Daoy (cell line): ENCODE measurements at regions not wholly inside any gene's neighbourhood (a gene's known extent, or its start where the extent isn't known, plus 50 kb on each side); places are given as distances from the start of the nearest gene placed in this dataset.

Experiments
- DNase-seq: peaks from one replicate; pipeline ENCODE4 v3.0.0-alpha.2; 2015; ENCODE audit warnings: low read depth

DNA sequence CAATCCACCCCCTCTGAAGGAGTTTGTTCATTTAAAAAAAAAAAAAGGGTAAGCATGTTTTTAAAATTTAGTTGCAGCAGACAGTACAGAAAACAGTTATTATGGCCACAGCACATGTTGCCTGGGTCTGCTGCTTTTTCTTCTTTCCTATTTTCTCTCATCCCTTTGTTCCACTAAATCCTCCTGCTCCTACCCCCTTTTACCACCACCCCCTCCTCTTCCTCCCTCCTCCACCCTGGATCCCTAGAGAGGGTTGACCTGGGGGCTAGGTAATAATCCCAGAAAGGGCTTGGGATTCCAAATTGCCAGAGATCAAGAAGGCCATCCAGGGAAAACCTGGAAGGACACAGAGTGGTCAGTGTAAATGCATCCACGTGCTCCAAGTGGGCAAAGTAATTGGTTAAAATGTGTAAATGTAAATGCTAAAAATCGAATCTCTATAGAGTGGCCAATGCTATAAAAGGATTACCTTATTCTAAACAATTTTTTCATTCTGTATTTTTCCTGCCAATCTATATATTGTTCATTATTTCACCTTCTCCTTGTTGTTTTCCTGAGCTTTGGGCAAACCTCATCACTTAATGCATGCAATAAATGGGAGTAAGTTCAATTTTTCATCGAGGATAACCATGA, 89.0 kb upstream of the PIK3CG start:
- DNase-seq: no peak

DNA sequence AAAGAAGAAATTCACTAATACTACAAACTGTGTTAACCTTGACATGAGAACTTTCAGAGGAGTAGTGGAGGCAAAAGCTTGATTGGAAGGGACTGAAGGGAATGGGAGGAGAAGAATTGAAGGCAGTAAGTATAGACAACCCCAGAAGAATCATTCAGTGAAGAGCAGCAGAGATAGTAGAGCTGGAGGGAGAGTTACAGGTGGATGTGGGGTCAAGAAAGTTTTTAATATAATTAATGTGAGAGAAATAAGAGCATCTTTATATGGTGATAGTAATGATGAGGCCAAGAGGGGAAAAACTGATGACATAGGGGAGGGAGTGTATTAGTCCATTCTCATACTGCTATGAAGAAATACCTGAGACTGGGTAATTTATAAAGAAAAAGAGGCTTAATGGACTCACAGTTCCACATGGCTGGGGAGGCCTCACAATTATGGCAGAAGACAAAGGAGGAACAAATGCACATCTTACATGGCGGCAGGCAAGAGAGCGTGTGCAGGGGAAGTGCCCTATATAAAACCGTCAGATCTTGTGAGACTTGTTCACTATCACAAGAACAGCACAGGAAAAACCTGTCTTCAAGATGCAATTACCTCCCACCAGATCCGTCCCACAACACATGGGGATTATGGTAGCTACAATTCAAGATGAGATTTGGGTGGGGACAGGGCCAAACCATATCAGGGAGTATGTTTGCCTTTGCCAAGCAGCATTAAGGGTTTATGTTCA, 88.3 kb upstream of the PIK3CG start:
- no peak for DNase-seq

DNA sequence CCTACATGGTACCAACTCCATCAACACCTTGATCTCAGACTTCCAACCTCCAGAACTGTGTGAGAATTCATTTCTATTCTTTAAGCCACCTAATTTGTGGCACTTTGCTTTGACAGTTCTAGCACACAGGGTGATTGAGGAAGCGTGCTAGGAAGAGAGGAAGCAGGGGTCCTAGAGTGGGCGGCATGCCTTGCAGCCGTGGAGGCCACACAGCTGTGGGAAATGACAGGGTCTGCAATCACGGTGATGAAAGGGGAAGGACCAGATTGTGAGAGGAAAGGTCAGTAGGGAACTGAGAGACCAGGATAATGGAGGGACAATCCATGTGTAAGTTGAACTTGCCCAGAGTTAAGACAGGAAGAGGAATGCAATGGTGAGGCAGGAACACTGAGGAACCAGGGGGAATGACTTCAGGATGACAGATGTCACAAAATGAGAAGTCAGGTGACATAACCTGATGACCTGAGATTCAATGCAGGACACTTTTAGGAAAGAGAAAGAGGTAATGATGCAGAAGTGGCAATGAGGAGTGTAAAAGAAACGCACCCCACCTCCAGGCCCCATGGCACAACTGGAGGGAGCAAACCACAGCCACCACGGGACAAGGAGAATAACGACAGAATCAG, 87.3 kb upstream of the PIK3CG start:
- DNase-seq: no peak

DNA sequence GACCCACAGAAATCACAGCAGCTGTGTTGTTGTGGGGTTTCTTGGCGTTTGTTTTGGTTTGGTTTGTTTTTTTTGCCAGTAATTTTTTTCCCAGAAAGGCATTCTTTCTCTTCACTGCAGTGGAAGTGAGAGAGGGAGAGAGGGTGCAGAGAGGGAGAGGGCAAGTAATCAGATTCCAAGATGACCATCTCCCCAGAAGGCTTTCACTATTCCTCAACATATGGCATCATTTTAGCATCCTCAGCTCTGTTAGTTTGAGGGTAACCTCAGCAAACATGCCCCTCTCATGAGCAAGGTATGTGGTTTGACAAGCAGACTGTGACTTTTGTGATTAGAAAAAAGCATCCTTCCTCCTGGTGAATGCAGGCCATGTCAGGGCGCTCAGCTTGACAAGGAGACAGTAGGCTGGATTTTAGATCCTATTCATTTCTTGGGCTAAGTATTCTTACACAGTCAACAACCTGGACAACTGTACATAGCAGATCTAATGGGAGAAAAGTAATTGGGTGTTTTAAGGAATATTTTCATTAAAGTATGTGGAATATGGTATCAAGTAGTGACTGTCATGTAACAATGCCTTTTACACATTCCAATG, 86.3 kb upstream of the PIK3CG start:
- peak; percentile 25 for DNase-seq

DNA sequence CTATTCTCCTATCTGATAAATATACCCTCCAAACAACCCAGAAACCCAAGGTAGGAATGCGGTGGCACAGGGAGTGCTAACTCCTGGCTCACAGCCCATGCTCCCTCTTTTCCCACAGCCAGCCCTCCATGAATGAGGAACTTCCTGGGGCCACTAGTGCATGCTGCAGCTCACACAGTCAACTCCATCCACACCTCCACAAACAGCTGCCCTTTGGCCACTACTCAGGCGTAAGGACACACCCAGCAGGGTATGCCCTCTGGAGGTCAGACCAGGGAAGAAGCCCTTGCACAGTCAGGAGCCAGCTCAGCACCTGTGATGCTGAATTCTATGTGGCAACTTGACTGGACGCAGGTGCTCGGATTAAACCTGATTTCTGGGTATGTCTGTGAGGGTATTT, 85.2 kb upstream of the PIK3CG start:
- DNase-seq: peak; percentile 61

DNA sequence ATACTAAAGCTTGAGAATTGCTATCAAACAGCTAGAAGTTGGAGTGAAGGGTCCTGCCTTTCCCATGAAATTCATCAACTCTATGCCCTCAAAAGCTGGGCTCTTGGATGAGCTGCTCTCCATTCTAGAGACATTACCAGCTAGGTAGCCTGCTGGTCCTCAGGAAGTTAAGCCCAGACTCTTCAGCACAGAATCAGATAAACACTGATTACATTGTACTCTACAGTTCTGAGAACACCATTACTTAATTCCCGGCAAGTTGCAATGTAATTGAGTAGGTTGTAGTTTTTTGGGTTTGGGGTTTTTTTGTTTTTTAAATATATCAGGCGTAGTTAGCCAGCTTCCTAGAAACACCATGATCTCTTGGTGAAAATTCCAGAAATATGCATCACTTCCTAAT, 84.1 kb upstream of the PIK3CG start:
- no peak for DNase-seq

DNA sequence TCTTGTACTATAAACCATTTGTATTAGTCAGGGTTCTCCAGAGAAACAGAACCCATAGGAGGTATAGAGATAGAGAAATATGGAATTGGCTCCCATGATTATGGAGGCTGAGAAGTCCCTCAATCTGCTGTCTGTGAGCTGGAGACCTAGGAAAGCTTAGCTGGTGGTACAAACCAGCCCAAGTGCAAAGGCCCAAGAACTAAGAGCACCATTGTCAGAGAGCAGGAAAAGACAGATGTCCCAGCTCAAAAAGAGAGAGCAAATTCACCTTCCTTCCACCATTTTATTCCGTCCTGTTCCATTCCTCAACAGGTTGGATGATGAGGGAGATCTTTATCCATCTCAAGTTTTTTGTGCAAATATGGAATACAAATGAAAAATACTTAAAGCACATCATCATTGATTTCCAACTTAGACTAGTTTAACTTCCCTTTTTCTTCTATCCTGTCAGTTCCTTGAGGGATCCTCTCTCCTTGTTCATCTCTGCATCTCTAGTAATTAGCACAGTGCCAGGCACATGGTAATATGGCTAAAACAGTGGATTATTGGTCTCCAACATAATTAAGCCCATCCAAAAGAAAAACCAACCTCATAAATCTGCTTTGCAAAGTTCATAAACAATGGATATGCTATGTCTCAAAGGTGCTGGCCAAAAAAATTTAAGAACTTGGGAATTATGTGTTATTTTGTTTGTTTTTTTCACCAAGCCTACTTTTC, 83.1 kb upstream of the PIK3CG start:
- no peak for DNase-seq

DNA sequence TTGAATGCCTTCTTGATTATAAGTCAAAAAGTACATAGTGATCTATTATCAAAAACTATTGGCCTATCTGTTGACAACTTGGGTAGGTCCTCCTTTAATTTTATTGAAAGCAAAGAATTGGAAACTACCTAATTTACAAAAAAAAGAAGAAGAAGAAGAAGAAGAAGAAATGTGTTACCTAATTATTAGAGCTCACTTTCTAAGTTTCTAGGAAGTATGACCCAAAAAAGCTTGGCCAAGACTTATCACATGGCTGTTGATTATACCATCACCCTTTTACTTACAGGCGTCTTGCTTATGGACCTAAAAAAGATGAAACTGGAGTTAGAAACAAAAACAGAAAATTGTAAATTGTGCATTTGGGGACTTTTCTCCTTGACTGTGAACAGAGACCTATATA, 81.8 kb upstream of the PIK3CG start:
- DNase-seq: no peak

DNA sequence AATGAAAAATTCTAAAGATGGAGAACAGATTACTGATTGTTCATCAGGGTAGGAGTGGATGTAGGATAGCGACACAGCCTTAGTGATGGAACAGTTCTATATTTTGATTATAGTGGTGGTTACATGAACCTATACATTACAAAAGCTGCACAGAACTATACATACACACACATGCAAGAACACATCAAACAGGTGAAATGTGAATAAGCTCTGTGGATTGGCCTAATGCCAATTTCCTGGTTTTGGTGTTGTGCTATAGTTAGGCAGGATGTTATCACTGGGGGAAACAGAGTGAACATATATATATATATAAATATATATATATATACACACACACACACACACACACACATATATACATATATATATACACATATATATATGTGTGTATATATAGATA, 76.4 kb upstream of the PIK3CG start:
- no peak for DNase-seq

DNA sequence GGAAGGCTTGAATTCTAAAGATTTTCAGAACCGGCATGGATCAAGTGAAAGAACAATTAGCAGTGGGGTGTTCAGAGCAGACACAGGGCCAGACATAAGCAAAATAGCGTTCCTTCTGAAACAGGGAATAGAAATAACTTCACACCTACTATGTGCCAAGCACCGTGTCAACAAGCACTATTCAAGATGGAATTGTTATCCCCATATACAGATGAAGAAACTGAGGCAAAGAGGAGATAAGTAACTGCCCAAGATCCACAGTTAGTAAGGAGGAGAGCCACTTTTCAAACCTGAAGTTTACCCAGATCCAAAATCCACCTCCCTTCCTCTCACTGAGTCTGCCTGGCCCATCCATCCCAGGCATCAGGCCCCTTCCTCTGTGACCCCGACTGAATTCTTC, 73.6 kb upstream of the PIK3CG start:
- no peak for DNase-seq

DNA sequence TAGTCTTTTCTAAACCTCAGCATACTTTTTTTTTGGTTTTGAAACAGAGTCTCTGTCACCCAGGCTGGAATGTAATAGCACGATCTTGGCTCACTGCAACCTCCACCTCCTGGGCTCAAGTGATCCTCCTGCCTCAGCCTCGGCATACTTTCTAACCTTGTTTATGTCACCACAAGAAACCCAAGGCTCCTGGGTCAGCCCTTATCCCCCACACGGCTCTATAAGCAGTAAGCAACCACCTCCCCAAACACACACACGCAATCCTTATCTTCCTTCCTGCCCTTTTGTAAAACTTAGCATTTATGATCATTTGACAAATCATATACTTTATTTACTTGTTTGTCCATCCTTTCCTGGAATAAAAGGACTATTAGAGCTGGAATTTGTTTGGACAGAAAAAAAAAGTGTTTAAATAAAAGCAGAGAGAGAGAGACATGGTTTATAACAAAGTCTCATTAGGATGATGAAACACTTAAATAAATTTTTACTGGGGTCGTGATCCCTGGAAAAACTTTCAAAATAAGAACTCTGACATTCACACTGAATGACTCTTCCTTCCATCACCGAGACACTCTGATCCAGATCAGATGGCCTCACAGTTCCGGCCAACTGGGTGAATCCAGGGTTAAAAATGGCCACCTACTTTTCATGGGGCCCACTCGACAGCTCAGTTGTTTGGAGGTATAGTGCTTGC, 72.7 kb upstream of the PIK3CG start:
- DNase-seq: no peak

DNA sequence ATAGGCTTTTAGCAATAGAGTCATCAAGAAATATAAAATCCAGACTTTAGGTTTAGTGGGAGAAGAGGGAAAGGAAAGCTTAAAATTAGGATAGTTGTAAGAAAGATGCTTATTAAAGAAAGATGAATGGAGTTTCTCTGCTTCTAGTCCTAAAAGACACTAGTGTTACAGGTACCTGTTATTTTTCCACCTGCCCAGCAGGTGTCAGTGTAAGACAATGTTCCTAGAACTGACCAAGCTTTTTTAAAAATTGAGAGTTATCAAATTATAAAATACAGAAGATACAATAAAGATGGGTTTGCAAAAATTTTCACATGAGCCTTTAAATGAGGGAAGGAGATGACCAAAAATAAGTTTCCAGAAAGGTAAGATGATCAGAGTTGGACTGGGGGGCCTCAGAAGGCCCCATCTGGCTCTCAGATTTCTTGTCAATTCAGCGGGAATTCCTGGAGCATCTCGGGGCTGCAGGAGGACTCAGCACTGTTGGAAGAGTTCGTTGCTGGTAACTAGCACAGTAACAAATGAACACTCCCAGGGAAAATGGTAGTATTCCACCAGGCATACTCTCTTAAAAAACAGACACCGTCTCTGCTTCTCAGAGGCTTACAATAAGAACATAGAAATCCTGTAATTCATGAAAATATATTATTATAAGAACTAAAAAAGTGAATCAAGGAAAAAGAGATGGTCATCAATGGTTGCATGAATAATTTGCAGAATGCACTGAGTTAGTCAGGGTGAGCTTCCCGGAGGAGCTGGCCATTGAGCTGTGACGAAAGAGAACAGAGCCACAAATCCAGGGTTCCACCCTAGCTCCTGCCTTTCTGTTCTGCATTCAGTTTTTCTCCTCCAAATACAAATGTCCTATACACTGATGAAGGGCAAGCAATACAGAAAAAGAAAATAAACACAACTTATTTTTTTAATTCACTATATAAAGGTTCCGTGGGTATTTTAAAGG, 71.8 kb upstream of the PIK3CG start:
- DNase-seq: peak; percentile 47

DNA sequence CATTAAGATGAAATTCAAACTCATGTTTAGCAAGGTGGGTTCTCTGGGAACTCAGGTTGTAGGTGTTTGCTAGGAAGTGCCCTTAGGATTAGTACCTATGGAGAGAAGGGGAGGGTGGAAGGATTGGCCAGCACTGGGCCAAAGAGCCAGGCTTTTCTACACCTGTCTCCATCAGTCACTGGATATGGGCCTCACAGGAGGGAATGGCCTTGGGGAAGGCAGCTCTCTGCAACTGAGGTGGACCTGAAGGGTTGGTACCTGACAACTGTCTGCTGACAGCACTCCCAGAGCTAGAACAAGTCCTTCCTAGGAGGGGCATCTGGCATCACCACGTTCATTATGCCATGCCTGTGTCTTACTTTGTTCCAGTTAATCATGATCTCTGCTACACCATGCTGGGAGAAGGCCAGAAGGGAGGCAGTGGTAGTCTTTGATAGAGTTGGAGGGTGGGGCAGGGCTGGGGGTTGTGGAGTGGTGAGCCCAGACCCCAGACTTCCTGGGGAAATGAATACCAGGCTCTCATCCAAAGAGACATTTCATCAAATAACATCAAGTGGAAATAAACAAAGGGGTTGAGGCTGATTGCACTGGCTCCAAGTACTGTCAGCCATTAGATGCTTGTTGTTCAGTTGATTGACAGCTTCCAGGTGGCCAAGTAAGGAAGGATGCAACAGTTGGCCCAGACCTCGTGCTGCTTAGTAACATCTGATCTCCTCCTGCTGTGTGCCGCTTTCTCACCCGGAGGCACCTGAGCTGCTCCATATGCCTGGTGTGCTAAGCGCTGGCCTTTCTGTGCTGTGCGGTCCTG, 70.6 kb upstream of the PIK3CG start:
- DNase-seq: no peak

DNA sequence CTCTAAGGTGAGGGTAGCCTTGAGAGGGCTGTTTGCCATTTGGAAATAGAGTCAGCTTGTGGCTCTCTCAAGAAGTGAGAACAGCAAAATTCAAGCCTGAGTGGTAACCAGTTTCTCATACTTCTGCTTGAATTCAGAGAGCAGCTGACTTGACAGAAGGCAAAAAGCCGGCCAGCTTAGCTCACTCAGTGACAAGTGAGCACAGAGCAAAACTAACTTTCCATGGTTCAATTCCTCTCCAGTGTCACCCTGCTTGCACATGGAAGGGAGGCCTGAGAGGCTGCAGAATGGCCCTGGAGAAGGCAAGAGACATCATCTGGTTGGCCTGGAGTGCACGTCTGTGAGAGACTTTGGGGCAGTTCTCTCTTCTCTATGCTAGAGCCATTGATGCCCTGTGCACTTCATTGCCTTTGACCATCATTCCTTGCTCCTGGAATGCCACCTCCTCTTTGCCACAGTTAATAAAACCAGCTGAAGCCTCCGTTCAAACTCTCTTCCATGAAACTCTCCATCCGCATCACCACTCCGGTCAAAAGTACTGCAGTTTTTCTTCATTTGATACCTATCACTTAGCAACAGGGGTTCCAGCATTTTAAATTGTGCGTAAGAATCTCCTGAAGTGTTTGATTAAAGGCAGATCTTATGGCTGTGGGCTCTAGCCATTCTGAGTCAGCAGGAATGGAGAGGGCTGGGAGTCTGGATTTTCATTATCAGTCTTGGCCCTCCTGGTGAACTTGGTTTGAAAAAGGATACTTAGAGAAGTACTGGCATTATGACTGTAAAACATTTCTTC, 69.8 kb upstream of the PIK3CG start:
- DNase-seq: no peak

DNA sequence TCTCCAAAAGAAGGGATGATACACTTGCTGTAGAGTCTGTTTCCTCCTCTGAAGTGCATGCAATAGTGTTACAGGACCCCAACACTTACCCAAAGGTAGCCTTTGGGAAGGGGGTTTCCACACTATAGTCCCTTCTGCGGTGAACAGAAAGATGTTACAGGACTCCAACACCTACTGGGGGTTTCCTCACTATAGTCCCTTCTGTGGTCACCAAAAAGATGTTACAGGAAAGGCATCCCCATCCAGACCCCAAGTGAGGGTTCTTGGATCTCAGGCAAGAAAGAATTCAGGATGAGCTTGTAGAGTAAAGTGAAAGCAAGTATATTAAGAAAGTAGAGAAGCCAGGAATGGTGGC, 69.2 kb upstream of the PIK3CG start:
- DNase-seq: no peak

DNA sequence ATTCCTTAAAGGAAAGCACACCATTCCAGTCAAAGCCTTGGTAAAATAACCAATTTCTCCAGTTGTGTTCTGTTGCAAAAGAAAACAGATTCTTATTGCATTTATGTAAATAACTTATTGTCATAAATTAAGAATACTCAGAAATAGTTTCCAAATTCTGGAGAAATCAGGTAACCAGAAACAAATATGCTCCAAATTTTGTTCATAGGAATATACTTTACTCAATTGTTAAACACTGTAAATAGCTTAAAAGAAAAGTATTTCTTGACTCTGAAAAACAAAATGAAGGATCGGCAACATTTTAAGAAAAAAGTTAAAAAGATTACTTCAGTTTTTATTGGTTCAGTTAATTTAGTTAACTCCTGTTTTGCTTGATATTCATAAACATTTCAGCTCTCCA, 67.1 kb upstream of the PIK3CG start:
- DNase-seq: no peak

DNA sequence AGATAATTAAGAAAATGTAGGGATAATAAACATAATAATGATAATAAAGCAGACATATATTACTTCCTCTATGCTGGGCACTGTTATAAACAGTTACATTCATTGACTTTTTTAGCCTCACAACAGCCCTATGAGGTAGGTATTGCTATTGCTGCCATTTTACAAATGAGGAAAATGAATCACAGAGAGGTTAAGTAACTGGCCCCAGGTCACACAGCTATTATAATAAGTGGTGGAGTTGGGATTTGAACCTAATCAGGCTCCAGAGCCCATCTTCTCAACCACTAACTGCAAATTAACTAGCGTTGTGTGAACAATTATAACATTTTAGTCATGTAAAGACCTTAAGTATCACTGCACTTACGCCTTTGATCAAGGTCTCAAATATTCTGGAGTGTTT, 62.5 kb upstream of the PIK3CG start:
- DNase-seq: no peak

DNA sequence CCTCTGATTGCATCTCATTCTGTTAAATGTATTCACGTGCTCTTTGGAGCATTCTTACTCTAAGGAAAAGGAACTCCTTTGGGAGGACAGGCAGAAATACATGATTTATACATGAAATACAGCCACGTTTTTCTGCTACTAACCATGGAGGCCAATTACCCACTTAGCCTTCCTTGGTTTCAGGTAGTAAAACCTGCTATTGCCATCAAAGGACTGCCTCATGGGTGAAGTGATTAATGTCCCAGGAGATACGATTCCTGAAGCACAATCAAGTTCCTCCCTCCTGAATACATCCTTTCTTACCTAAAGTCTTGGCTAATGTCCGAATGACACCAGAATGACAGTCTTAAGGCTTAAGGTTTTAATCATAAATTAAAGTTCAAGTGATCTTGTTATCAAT, 58.5 kb upstream of the PIK3CG start:
- DNase-seq: no peak

DNA sequence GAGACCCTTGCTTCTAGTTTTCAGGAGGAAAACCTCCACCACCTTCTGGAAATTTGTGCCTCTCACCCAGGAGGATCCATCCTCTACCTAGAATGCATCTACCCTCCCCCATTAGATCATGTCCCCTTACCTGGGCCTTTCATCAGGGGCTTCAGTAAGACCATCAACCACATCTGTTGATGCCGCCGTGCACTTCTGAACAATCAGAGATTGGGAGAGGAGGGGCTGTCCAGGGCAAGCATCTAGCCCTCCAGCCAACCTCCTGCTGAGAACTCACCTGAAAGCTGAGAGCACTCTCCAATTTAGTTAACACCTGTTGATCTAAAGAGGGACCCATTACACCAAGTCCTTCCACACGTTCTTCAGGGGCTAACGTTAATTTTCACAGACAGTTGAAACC, 57.6 kb upstream of the PIK3CG start:
- no peak for DNase-seq
